HEK293T (cell line): ENCODE measurements at regions not wholly inside any gene's neighbourhood (a gene's known extent, or its start where the extent isn't known, plus 50 kb on each side); places are given as distances from the start of the nearest gene placed in this dataset.

Experiments used
- BHLHE40 ChIP-seq: fragments of 450-650 bp; IDR thresholded peaks from 2 replicates; pipeline ENCODE4 v1.6.1; 2016; ENCODE audit warnings: mild to moderate bottlenecking, moderate library complexity, borderline replicate concordance
- ELF4 ChIP-seq: fragments of 450-650 bp; IDR thresholded peaks from 2 replicates; pipeline ENCODE4 v1.6.1; 2017; ENCODE audit warnings: antibody characterized with exemption

GRCh38 chr10:33777223-33777622, 442.8 kb upstream of the NRP1 start:
- TF ChIP-seq ELF4 (no peak), BHLHE40 (no peak)
